ENCODE measurements at regions not wholly inside any gene's neighbourhood (a gene's known extent, or its start where the extent isn't known, plus 50 kb on each side); places are given as distances from the start of the nearest gene placed in this dataset.

- no peak for DNase-seq (ENCODE audit: low spot score)
- Mint-ChIP-seq H3K4me1 (ENCODE audit: unreplicated experiment) (peaks cover 35% of the 10 kb centered on the region), H3K36me3 (ENCODE audit: low read depth, unreplicated experiment) (peaks cover 21% of the 10 kb centered on the region), H3K9me3 (ENCODE audit: unreplicated experiment) (no peaks in the 10 kb centered on the region), H3K27me3 (ENCODE audit: unreplicated experiment) (peaks cover 6% of the 10 kb centered on the region), H3K27ac (ENCODE audit: unreplicated experiment) (no peak overlapping the region), H3K4me3 (ENCODE audit: unreplicated experiment) (no peak overlapping the region)
- no peak for TF ChIP-seq CTCF (IDR thresholded peaks at IDR 0.05; ENCODE audit: unreplicated experiment)
Observed at GRCh38 chr3:13249664-13250390, 170.3 kb downstream of the NUP210 start.

GRCh38 chr3:13248640-13249039, 171.5 kb downstream of the NUP210 start:
- no peak for TF ChIP-seq CTCF (IDR thresholded peaks at IDR 0.05; ENCODE audit: unreplicated experiment)
- H3K4me3 Mint-ChIP-seq (ENCODE audit: unreplicated experiment), result no peak overlapping the region
- H3K27ac Mint-ChIP-seq (ENCODE audit: unreplicated experiment), result no peak overlapping the region
- H3K9me3 Mint-ChIP-seq (ENCODE audit: unreplicated experiment), result no peaks in the 10 kb centered on the region
- H3K4me1 Mint-ChIP-seq (ENCODE audit: unreplicated experiment), result peaks cover 34% of the 10 kb centered on the region
- no peak for DNase-seq (ENCODE audit: low spot score)
- H3K36me3 Mint-ChIP-seq (ENCODE audit: low read depth, unreplicated experiment), result peaks cover 24% of the 10 kb centered on the region
- peaks cover 6% of the 10 kb centered on the region for H3K27me3 Mint-ChIP-seq (ENCODE audit: unreplicated experiment)

- no peak for TF ChIP-seq CTCF (IDR thresholded peaks at IDR 0.05; ENCODE audit: unreplicated experiment)
- Mint-ChIP-seq H3K27me3 (ENCODE audit: unreplicated experiment) (peaks cover 4% of the 10 kb centered on the region), H3K4me1 (ENCODE audit: unreplicated experiment) (peaks cover 21% of the 10 kb centered on the region)
Observed at GRCh38 chr3:13245615-13245978, 172.4 kb upstream of the IQSEC1 start.

GRCh38 chr3:13243586-13243985, 170.4 kb upstream of the IQSEC1 start:
- no peak for DNase-seq (ENCODE audit: low spot score)
- no peak overlapping the region for H3K4me3 Mint-ChIP-seq (ENCODE audit: unreplicated experiment)
- H3K36me3 Mint-ChIP-seq (ENCODE audit: low read depth, unreplicated experiment), result peaks cover 21% of the 10 kb centered on the region
- no peak overlapping the region for H3K27ac Mint-ChIP-seq (ENCODE audit: unreplicated experiment)
- H3K4me1 Mint-ChIP-seq (ENCODE audit: unreplicated experiment), result peaks cover 17% of the 10 kb centered on the region
- peaks cover 7% of the 10 kb centered on the region for H3K27me3 Mint-ChIP-seq (ENCODE audit: unreplicated experiment)
- no peak for TF ChIP-seq CTCF (IDR thresholded peaks at IDR 0.05; ENCODE audit: unreplicated experiment)
- H3K9me3 Mint-ChIP-seq (ENCODE audit: unreplicated experiment), result no peaks in the 10 kb centered on the region

More at GRCh38 chr3:13245615-13245978, 172.4 kb upstream of the IQSEC1 start:
- H3K9me3 Mint-ChIP-seq (ENCODE audit: unreplicated experiment), result no peaks in the 10 kb centered on the region
- DNase-seq (ENCODE audit: low spot score), result no peak
- H3K4me3 Mint-ChIP-seq (ENCODE audit: unreplicated experiment), result no peak overlapping the region
- no peak overlapping the region for H3K27ac Mint-ChIP-seq (ENCODE audit: unreplicated experiment)
- peaks cover 22% of the 10 kb centered on the region for H3K36me3 Mint-ChIP-seq (ENCODE audit: low read depth, unreplicated experiment)

GRCh38 chr3:13242364-13242737, 169.1 kb upstream of the IQSEC1 start:
- Mint-ChIP-seq H3K4me3 (ENCODE audit: unreplicated experiment) (no peak overlapping the region), H3K36me3 (ENCODE audit: low read depth, unreplicated experiment) (peaks cover 19% of the 10 kb centered on the region)
- no peak for TF ChIP-seq CTCF (IDR thresholded peaks at IDR 0.05; ENCODE audit: unreplicated experiment)

More at GRCh38 chr3:13242364-13242737, 169.1 kb upstream of the IQSEC1 start:
- H3K4me1 Mint-ChIP-seq (ENCODE audit: unreplicated experiment), result peaks cover 15% of the 10 kb centered on the region
- DNase-seq (ENCODE audit: low spot score), result no peak
- H3K27ac Mint-ChIP-seq (ENCODE audit: unreplicated experiment), result no peak overlapping the region
- H3K9me3 Mint-ChIP-seq (ENCODE audit: unreplicated experiment), result no peaks in the 10 kb centered on the region
- peaks cover 11% of the 10 kb centered on the region for H3K27me3 Mint-ChIP-seq (ENCODE audit: unreplicated experiment)

All from endothelial cell (in vitro differentiated cells).